ENCODE measurements at regions not wholly inside any gene's neighbourhood (a gene's known extent, or its start where the extent isn't known, plus 50 kb on each side); places are given as distances from the start of the nearest gene placed in this dataset.
A peak's percentile ranks its signal among the peaks of the same experiment; 100 is the strongest.

- TF ChIP-seq CTCF (IDR thresholded peaks at IDR 0.05; ENCODE audit: low read length) (no peak), EZH2 (IDR thresholded peaks at IDR 0.05; ENCODE audit: borderline replicate concordance, low read length) (no peak)
Measured at GRCh38 chr5:130875656-130876055, 289.4 kb downstream of the HINT1 start.

GRCh38 chr5:130874861-130875417, 290.1 kb downstream of the HINT1 start:
- Histone ChIP-seq H3F3A (ENCODE audit: insufficient read depth, low read length) (no peaks in the 10 kb centered on the region), H3K27ac (ENCODE audit: low read depth, low read length, poor library complexity, severe bottlenecking) (no peak overlapping the region), H2AFZ (ENCODE audit: low read length) (no peak overlapping the region), H3K9me3 (ENCODE audit: low read length) (no peaks in the 10 kb centered on the region), H3K4me3 (ENCODE audit: low read depth, low read length, poor library complexity, severe bottlenecking) (no peak overlapping the region), H3K79me2 (ENCODE audit: insufficient read depth, low read length) (no peaks in the 10 kb centered on the region), H3K4me2 (ENCODE audit: low read length) (no peak overlapping the region), H3K36me3 (ENCODE audit: insufficient read depth, low read length) (no peaks in the 10 kb centered on the region), H4K20me1 (ENCODE audit: insufficient read depth, low read length) (no peaks in the 10 kb centered on the region), H3K27me3 (ENCODE audit: insufficient read depth, low read length) (no peaks in the 10 kb centered on the region), H3K9me2 (ENCODE audit: low read depth, low read length) (no peaks in the 10 kb centered on the region), H3K9ac (ENCODE audit: low read length) (no peak overlapping the region), H3K4me1 (ENCODE audit: insufficient read depth, low read length, severe bottlenecking) (no peaks in the 10 kb centered on the region)
- TF ChIP-seq CTCF (IDR thresholded peaks at IDR 0.05; ENCODE audit: low read length) (no peak), EZH2 (IDR thresholded peaks at IDR 0.05; ENCODE audit: borderline replicate concordance, low read length) (no peak)

More at GRCh38 chr5:130875656-130876055, 289.4 kb downstream of the HINT1 start:
- Histone ChIP-seq H2AFZ (ENCODE audit: low read length) (no peak overlapping the region), H3K4me2 (ENCODE audit: low read length) (no peak overlapping the region), H3K4me3 (ENCODE audit: low read depth, low read length, poor library complexity, severe bottlenecking) (no peak overlapping the region), H4K20me1 (ENCODE audit: insufficient read depth, low read length) (no peaks in the 10 kb centered on the region), H3K9me2 (ENCODE audit: low read depth, low read length) (no peaks in the 10 kb centered on the region), H3K9me3 (ENCODE audit: low read length) (no peaks in the 10 kb centered on the region), H3K4me1 (ENCODE audit: insufficient read depth, low read length, severe bottlenecking) (no peaks in the 10 kb centered on the region), H3F3A (ENCODE audit: insufficient read depth, low read length) (no peaks in the 10 kb centered on the region), H3K27ac (ENCODE audit: low read depth, low read length, poor library complexity, severe bottlenecking) (no peak overlapping the region), H3K9ac (ENCODE audit: low read length) (no peak overlapping the region), H3K79me2 (ENCODE audit: insufficient read depth, low read length) (no peaks in the 10 kb centered on the region), H3K36me3 (ENCODE audit: insufficient read depth, low read length) (no peaks in the 10 kb centered on the region), H3K27me3 (ENCODE audit: insufficient read depth, low read length) (no peaks in the 10 kb centered on the region)

- no peak overlapping the region for H3K4me3 ChIP-seq (ENCODE audit: low read depth, low read length, poor library complexity, severe bottlenecking)
Measured at GRCh38 chr5:130871346-130872086, 293.5 kb downstream of the HINT1 start.

More at GRCh38 chr5:130871346-130872086, 293.5 kb downstream of the HINT1 start:
- H3K27ac ChIP-seq (ENCODE audit: low read depth, low read length, poor library complexity, severe bottlenecking), result no peak overlapping the region
- no peak overlapping the region for H3K9ac ChIP-seq (ENCODE audit: low read length)
- H3K4me1 ChIP-seq (ENCODE audit: insufficient read depth, low read length, severe bottlenecking), result no peaks in the 10 kb centered on the region
- H3K27me3 ChIP-seq (ENCODE audit: insufficient read depth, low read length), result no peaks in the 10 kb centered on the region
- no peaks in the 10 kb centered on the region for H4K20me1 ChIP-seq (ENCODE audit: insufficient read depth, low read length)
- H3K79me2 ChIP-seq (ENCODE audit: insufficient read depth, low read length), result no peaks in the 10 kb centered on the region
- no peak for TF ChIP-seq EZH2 (IDR thresholded peaks at IDR 0.05; ENCODE audit: borderline replicate concordance, low read length)
- peak; percentile 70 for TF ChIP-seq CTCF (IDR thresholded peaks at IDR 0.05; ENCODE audit: low read length)
- no peak overlapping the region for H3K4me2 ChIP-seq (ENCODE audit: low read length)
- H3F3A ChIP-seq (ENCODE audit: insufficient read depth, low read length), result no peaks in the 10 kb centered on the region
- H3K9me2 ChIP-seq (ENCODE audit: low read depth, low read length), result no peaks in the 10 kb centered on the region
- H3K9me3 ChIP-seq (ENCODE audit: low read length), result no peaks in the 10 kb centered on the region
- H2AFZ ChIP-seq (ENCODE audit: low read length), result no peak overlapping the region
- no peaks in the 10 kb centered on the region for H3K36me3 ChIP-seq (ENCODE audit: insufficient read depth, low read length)
